HuH-7 (cell line): ENCODE measurements at regions not wholly inside any gene's neighbourhood (a gene's known extent, or its start where the extent isn't known, plus 50 kb on each side); places are given as distances from the start of the nearest gene placed in this dataset.

Source experiments
- DNase-seq: peaks from one replicate; pipeline ENCODE4 v3.0.0; 2011; ENCODE audit warnings: low spot score

DNA sequence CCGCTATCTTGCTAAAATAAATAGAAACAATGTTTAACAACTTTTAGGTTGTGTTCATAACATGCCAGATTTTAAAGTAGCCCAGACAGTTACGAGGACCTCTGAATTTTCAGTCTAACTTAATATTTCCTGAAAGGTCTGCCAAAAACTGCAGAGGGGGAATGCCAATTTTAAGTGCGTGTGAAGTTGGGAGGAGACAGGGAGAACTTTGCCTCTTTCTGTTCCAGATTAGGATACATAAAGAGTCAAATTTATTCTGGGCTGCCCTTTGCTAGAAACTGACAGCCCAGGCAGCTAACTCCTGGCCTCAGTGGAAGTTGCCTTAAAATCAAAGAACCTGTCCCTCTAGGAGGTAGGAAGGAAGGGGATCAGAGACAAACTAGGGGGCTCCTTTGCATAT lies 52.3 kb upstream of the PIP4K2A start:
- no peak for DNase-seq

DNA sequence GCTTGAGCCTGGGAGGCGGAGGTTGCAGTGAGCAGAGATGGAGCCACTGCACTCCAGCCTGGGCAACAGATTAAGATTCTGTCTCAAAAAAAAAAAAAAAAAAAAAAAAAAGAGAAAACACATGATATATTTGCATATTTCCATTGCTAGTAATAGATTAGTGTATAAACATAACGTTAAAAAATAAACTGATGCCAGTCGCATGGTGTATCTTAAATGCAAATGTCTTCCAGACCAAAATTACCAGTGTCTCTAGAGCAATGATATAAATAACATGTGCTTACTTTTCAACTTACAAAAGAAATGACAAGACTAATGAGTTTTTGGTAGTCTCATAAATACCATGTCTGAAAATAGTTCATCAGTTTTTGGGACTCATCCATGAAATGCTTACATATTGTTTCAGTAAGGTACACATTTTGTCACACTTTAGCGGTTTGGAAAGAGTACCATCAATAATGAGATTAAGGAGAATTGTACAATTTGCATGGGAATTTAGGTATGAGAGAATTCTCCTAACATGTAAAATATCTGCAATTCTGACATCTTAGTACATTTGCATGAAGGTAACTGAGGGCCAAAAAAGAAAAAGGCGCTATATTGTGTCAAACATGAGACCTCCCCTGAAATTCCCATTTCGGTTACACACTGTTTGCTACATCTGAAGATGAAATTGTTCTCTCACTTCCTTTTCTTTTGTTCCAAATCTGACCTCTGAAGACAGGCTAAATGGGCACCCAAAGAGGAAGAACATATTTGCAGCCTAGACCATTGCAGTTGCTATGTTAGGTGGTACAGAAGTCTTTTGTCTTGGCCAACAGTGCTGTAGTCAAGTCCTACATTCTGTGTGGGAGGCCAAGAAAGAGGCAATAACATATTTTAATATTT lies 51.5 kb upstream of the PIP4K2A start:
- no peak for DNase-seq

DNA sequence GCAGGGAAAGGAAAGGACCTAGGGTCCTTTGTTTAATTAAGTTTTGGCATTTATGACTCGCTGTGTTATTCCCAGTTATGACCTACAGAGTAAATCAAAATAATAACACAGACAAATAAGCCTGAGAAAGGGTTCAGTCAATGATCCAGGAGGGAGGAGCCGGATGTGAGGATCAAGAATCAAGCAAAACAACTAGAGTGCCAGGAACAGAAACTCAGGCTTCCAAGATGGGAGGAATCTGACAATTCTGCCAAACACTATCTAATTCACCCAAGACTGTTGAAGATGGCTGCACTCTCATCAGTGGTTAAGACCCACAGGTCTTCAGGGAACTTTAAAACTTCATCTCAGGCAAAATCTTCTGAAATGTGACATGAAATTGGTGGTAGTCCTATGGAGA lies 50.3 kb upstream of the PIP4K2A start:
- DNase-seq: no peak
